GM23248 (cell line): ENCODE measurements at regions not wholly inside any gene's neighbourhood (a gene's known extent, or its start where the extent isn't known, plus 50 kb on each side); places are given as distances from the start of the nearest gene placed in this dataset.

Source experiments
- EZH2 ChIP-seq: fragments of 200-600 bp; sonication (generic); IDR thresholded peaks from 2 replicates; pipeline ENCODE4 v1.6.1; 2018; ENCODE audit warnings: antibody characterized with exemption, mild to moderate bottlenecking; ENCODE audit not compliant: insufficient read depth, poor library complexity, severe bottlenecking
- EZH2phosphoT487 ChIP-seq: fragments of 200-600 bp; sonication (generic); IDR thresholded peaks from 2 replicates; pipeline ENCODE4 v1.6.1; 2018; ENCODE audit warnings: antibody characterized with exemption, moderate library complexity, mild to moderate bottlenecking, low read depth; ENCODE audit not compliant: insufficient read depth

GRCh38 chr3:66588340-66588847, 87.6 kb upstream of the LRIG1 start:
- no peak for TF ChIP-seq EZH2
- no peak for TF ChIP-seq EZH2phosphoT487
